Mesenchymal stem cell (in vitro differentiated cells and primary cell): ENCODE measurements at regions not wholly inside any gene's neighbourhood (a gene's known extent, or its start where the extent isn't known, plus 50 kb on each side); places are given as distances from the start of the nearest gene placed in this dataset.

Source experiments
- DNase-seq: peaks from one replicate; pipeline ENCODE4 v3.0.0-alpha.2; 2013
- H2AFZ ChIP-seq: one replicate; pipeline ENCODE4 v1.6.1; 2013; ENCODE audit warnings: low read depth, mild to moderate bottlenecking, control low read depth, inconsistent platforms, low read length, moderate library complexity
- H2AK5ac ChIP-seq: 2 replicates; pipeline ENCODE4 v1.6.1; 2013; ENCODE audit warnings: low read length, moderate library complexity, mild to moderate bottlenecking, inconsistent platforms; ENCODE audit not compliant: severe bottlenecking
- H2BK120ac ChIP-seq: one replicate; pipeline ENCODE4 v1.6.1; 2013; ENCODE audit warnings: low read depth, mild to moderate bottlenecking, inconsistent platforms, low read length, moderate library complexity
- H2BK12ac ChIP-seq, 2 experiments: one replicate each; pipeline ENCODE4 v1.6.1; 2013; ENCODE audit warnings: inconsistent platforms in 2 of 2, low read length in 2 of 2, mild to moderate bottlenecking in 2 of 2, moderate library complexity in 2 of 2, control low read depth in 1 of 2
- H2BK15ac ChIP-seq: one replicate; pipeline ENCODE4 v1.6.1; 2013; ENCODE audit warnings: mild to moderate bottlenecking, low read depth, inconsistent platforms; ENCODE audit not compliant: poor library complexity, severe bottlenecking
- H2BK5ac ChIP-seq: 2 replicates; pipeline ENCODE4 v1.6.1; 2013; ENCODE audit warnings: low read depth, mild to moderate bottlenecking, low read length, control low read depth, inconsistent platforms; ENCODE audit not compliant: poor library complexity, severe bottlenecking
- H3K14ac ChIP-seq, 2 experiments: one replicate each; pipeline ENCODE4 v1.6.1; 2013; ENCODE audit warnings: inconsistent platforms in 2 of 2, low read length in 2 of 2, control low read depth in 1 of 2, mild to moderate bottlenecking in 1 of 2, moderate library complexity in 1 of 2
- H3K18ac ChIP-seq, 2 experiments: one replicate each; pipeline ENCODE4 v1.6.1; 2013; ENCODE audit warnings: inconsistent platforms in 2 of 2, low read length in 2 of 2, control low read depth in 1 of 2, low read depth in 1 of 2, mild to moderate bottlenecking in 1 of 2
- H3K23ac ChIP-seq, 2 experiments: one replicate each; pipeline ENCODE4 v1.6.1; 2013; ENCODE audit warnings: inconsistent platforms in 2 of 2, low read length in 2 of 2, mild to moderate bottlenecking in 2 of 2, moderate library complexity in 2 of 2, control low read depth in 1 of 2
- H3K27ac ChIP-seq: 2 replicates; pipeline ENCODE4 v1.5.1; 2013; ENCODE audit warnings: mild to moderate bottlenecking, moderate library complexity, low read length, control low read depth, inconsistent platforms; ENCODE audit not compliant: poor library complexity, severe bottlenecking
- H3K27me3 ChIP-seq, 2 experiments: 2 replicates each; pipeline versions ENCODE4 v1.6.1 to v1.7.0; 2013; ENCODE audit warnings: low read length in 2 of 2, mild to moderate bottlenecking in 2 of 2, moderate library complexity in 2 of 2, control low read depth in 1 of 2, inconsistent platforms in 1 of 2; ENCODE audit not compliant: control insufficient read depth in 1 of 2, insufficient read depth in 1 of 2
- H3K36me3 ChIP-seq, 2 experiments: 2 replicates each; pipeline versions ENCODE4 v1.6.1 to v1.7.0; 2013; ENCODE audit warnings: low read length in 2 of 2, control low read depth in 1 of 2, inconsistent platforms in 1 of 2, low read depth in 1 of 2, mild to moderate bottlenecking in 1 of 2; ENCODE audit not compliant: insufficient read depth in 2 of 2, control insufficient read depth in 1 of 2
- H3K4ac ChIP-seq, 2 experiments: one replicate each; pipeline ENCODE4 v1.6.1; 2013; ENCODE audit warnings: inconsistent platforms in 2 of 2, low read length in 2 of 2, mild to moderate bottlenecking in 2 of 2, moderate library complexity in 2 of 2, control low read depth in 1 of 2, low read depth in 1 of 2
- H3K4me1 ChIP-seq: 2 replicates; pipeline ENCODE4 v1.6.1; 2013; ENCODE audit warnings: low read depth, low read length, control low read depth; ENCODE audit not compliant: control insufficient read depth, insufficient read depth
- H3K4me2 ChIP-seq: 2 replicates; pipeline ENCODE4 v1.6.1; 2013; ENCODE audit warnings: low read length, mild to moderate bottlenecking, inconsistent platforms; ENCODE audit not compliant: poor library complexity, severe bottlenecking
- H3K4me3 ChIP-seq, 2 experiments: 2 replicates each; pipeline versions ENCODE4 v1.5.1 to v1.7.0; 2013; ENCODE audit warnings: low read length in 2 of 2, mild to moderate bottlenecking in 2 of 2, control low read depth in 1 of 2, low read depth in 1 of 2; ENCODE audit not compliant: insufficient read depth in 1 of 2
- H3K79me1 ChIP-seq: replicated peaks from 2 replicates; pipeline ENCODE4 v1.6.1; 2013; ENCODE audit warnings: mild to moderate bottlenecking, control low read depth, low read length, inconsistent platforms; ENCODE audit not compliant: poor library complexity, severe bottlenecking
- H3K9ac ChIP-seq: 2 replicates; pipeline ENCODE4 v1.7.0; 2013; ENCODE audit warnings: mild to moderate bottlenecking, low read length, moderate library complexity
- H3K9me3 ChIP-seq: 2 replicates; pipeline ENCODE4 v1.7.0; 2013; ENCODE audit warnings: mild to moderate bottlenecking, low read length; ENCODE audit not compliant: control insufficient read depth
- H4K8ac ChIP-seq: one replicate; pipeline ENCODE4 v1.6.1; 2013; ENCODE audit warnings: inconsistent platforms, mild to moderate bottlenecking, low read length, moderate library complexity
- H4K91ac ChIP-seq: one replicate; pipeline ENCODE4 v1.6.1; 2013; ENCODE audit warnings: mild to moderate bottlenecking, low read length, inconsistent platforms
- WGBS: methylation state at CpG from one replicate; pipeline ENCODE4 v1.1.7; 2013; ENCODE audit warnings: mixed read lengths; 5-methylcytosine and 5-hydroxymethylcytosine counted together

GRCh38 chr12:59517522-59517921, 78.3 kb upstream of the SLC16A7 start:
- Histone ChIP-seq H4K8ac (no peak overlapping the region), H3K79me1 (no peaks in the 10 kb centered on the region), H3K4me3 (no peak overlapping the region), H3K4me1 (no peaks in the 10 kb centered on the region), H3K9me3 (no peaks in the 10 kb centered on the region), H2AK5ac (no peak overlapping the region), H2BK5ac (no peak overlapping the region), H2BK12ac (no peak overlapping the region), H3K9ac (no peak overlapping the region), H3K27me3 (no peaks in the 10 kb centered on the region), H3K23ac (no peak overlapping the region), H3K18ac (no peak overlapping the region), H3K14ac (no peak overlapping the region), H4K91ac (no peak overlapping the region), H3K4ac (no peak overlapping the region), H2AFZ (no peak overlapping the region), H3K36me3 (no peaks in the 10 kb centered on the region), H2BK15ac (no peak overlapping the region), H2BK120ac (no peak overlapping the region), H3K27ac (no peak overlapping the region), H3K4me2 (no peak overlapping the region)
- no peak for DNase-seq
- 43% methylated on average over 1 of the region's 2 CpGs for WGBS

DNA sequence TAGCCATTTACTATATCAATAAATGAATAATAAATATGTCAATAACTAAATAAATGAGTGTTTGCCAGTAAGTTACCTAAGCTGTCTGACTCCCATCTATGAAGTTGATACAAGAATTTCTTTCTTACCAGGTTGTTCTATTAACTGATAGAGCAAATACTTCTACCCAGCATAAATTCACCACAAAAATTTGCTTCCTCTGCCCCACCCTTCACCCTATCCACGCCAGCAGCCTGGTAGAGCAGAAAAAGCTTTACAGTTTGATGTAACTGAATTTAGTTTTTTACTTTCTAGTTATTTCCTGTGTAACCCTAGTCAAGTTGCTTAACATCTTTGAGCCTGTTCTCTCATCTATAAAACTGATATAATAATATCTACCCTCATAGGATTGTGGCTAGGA, 94.9 kb upstream of the SLC16A7 start:
- WGBS = no CpG with 5 or more reads among the region's 1 CpG
- no peak overlapping the region for H3K14ac ChIP-seq

GRCh38 chr12:59500335-59500734, 95.5 kb upstream of the SLC16A7 start:
- Histone ChIP-seq H2AK5ac (no peak overlapping the region), H3K9me3 (no peaks in the 10 kb centered on the region), H2BK5ac (no peak overlapping the region), H3K36me3 (no peaks in the 10 kb centered on the region), H3K23ac (no peak overlapping the region), H3K27ac (no peak overlapping the region), H3K4me2 (no peak overlapping the region), H4K8ac (no peak overlapping the region), H3K4ac (no peak overlapping the region), H2BK120ac (no peak overlapping the region), H4K91ac (no peak overlapping the region), H3K14ac (no peak overlapping the region), H3K18ac (no peak overlapping the region), H3K79me1 (no peaks in the 10 kb centered on the region), H3K27me3 (no peaks in the 10 kb centered on the region), H3K4me3 (no peak overlapping the region), H2BK12ac (no peak overlapping the region), H2AFZ (no peak overlapping the region), H3K4me1 (no peaks in the 10 kb centered on the region), H2BK15ac (no peak overlapping the region), H3K9ac (no peak overlapping the region)
- whole genome bisulfite sequencing = 94% methylated on average over 1 of the region's 1 CpG
- DNase-seq = no peak

More for the DNA sequence above, 94.9 kb upstream of the SLC16A7 start:
- H2BK5ac ChIP-seq = no peak overlapping the region
- no peaks in the 10 kb centered on the region for H3K9me3 ChIP-seq
- no peaks in the 10 kb centered on the region for H3K79me1 ChIP-seq
- no peak for DNase-seq
- H3K4ac ChIP-seq = no peak overlapping the region
- H3K4me2 ChIP-seq = no peak overlapping the region
- no peak overlapping the region for H4K91ac ChIP-seq
- H2AK5ac ChIP-seq = no peak overlapping the region
- no peaks in the 10 kb centered on the region for H3K4me1 ChIP-seq
- H2BK120ac ChIP-seq = no peak overlapping the region
- H3K18ac ChIP-seq = no peak overlapping the region
- no peak overlapping the region for H3K23ac ChIP-seq
- H2BK15ac ChIP-seq = no peak overlapping the region
- no peak overlapping the region for H4K8ac ChIP-seq
- no peak overlapping the region for H3K27ac ChIP-seq
- no peak overlapping the region for H2BK12ac ChIP-seq
- H2AFZ ChIP-seq = no peak overlapping the region
- H3K27me3 ChIP-seq = no peaks in the 10 kb centered on the region
- no peak overlapping the region for H3K9ac ChIP-seq
- H3K4me3 ChIP-seq = no peak overlapping the region
- no peaks in the 10 kb centered on the region for H3K36me3 ChIP-seq

- H2BK120ac ChIP-seq = no peak overlapping the region
- H3K9me3 ChIP-seq = no peaks in the 10 kb centered on the region
- no peak overlapping the region for H3K4ac ChIP-seq
- H3K4me1 ChIP-seq = no peaks in the 10 kb centered on the region
- H2BK5ac ChIP-seq = no peak overlapping the region
- H3K27ac ChIP-seq = no peak overlapping the region
- no peak overlapping the region for H3K23ac ChIP-seq
- no peak overlapping the region for H3K4me3 ChIP-seq
- H2BK12ac ChIP-seq = no peak overlapping the region
- H3K79me1 ChIP-seq = no peaks in the 10 kb centered on the region
- no peak overlapping the region for H2AK5ac ChIP-seq
- no peak overlapping the region for H3K14ac ChIP-seq
- H3K9ac ChIP-seq = no peak overlapping the region
- no peak overlapping the region for H4K8ac ChIP-seq
- H3K27me3 ChIP-seq = no peaks in the 10 kb centered on the region
- no peak overlapping the region for H2BK15ac ChIP-seq
- no peaks in the 10 kb centered on the region for H3K36me3 ChIP-seq
- DNase-seq = no peak
- H3K18ac ChIP-seq = no peak overlapping the region
- whole genome bisulfite sequencing = 45% methylated on average over 1 of the region's 1 CpG
- H3K4me2 ChIP-seq = no peak overlapping the region
- H4K91ac ChIP-seq = no peak overlapping the region
- no peak overlapping the region for H2AFZ ChIP-seq
These were observed 96.1 kb upstream of the SLC16A7 start for GRCh38 chr12:59499774-59500173.
